ENCODE measurements at regions not wholly inside any gene's neighbourhood (a gene's known extent, or its start where the extent isn't known, plus 50 kb on each side); places are given as distances from the start of the nearest gene placed in this dataset.

DNA sequence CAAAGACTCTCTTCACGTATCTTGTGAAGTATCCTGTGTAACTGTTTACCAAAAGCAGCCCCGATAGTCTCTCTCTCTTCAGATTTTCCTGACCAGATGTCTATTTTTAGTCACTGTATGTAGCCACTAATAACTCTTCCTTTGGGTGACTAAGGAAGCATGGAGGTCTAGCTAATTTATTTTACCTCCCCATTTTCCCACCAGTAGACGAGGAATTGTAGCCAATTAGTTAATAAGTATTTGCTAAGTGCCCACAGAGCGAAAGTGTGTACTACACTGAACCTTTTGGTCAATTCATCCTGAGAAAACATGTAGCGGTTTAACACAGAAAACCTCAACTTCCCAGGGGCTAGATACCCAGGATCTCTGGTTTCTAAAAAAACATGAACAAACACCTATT, 180.6 kb downstream of the TBX18 start:
- H3K27me3 ChIP-seq (ENCODE audit: control insufficient read depth in 4 of 4, insufficient read depth in 4 of 4, low read length in 3 of 4) = no peaks in the 10 kb centered on the region
- no peak overlapping the region for H3K9ac ChIP-seq (ENCODE audit: low read depth in 1 of 2, low read length in 2 of 2)
- no peak overlapping the region for H3K4me3 ChIP-seq (ENCODE audit: low read depth in 1 of 3, low read length in 3 of 3)
- no peaks in the 10 kb centered on the region for H3K36me3 ChIP-seq (ENCODE audit: control insufficient read depth in 4 of 4, insufficient read depth in 3 of 4, low read depth in 1 of 4, low read length in 3 of 4)
- no peaks in the 10 kb centered on the region for H3K4me1 ChIP-seq (ENCODE audit: control insufficient read depth in 4 of 4, insufficient read depth in 4 of 4, low read length in 3 of 4)
- no peak for DNase-seq (ENCODE audit: low spot score)
- no peak overlapping the region for H3K27ac ChIP-seq (ENCODE audit: low read depth in 1 of 2, low read length in 2 of 2)
- TF ChIP-seq, protein P1, sequence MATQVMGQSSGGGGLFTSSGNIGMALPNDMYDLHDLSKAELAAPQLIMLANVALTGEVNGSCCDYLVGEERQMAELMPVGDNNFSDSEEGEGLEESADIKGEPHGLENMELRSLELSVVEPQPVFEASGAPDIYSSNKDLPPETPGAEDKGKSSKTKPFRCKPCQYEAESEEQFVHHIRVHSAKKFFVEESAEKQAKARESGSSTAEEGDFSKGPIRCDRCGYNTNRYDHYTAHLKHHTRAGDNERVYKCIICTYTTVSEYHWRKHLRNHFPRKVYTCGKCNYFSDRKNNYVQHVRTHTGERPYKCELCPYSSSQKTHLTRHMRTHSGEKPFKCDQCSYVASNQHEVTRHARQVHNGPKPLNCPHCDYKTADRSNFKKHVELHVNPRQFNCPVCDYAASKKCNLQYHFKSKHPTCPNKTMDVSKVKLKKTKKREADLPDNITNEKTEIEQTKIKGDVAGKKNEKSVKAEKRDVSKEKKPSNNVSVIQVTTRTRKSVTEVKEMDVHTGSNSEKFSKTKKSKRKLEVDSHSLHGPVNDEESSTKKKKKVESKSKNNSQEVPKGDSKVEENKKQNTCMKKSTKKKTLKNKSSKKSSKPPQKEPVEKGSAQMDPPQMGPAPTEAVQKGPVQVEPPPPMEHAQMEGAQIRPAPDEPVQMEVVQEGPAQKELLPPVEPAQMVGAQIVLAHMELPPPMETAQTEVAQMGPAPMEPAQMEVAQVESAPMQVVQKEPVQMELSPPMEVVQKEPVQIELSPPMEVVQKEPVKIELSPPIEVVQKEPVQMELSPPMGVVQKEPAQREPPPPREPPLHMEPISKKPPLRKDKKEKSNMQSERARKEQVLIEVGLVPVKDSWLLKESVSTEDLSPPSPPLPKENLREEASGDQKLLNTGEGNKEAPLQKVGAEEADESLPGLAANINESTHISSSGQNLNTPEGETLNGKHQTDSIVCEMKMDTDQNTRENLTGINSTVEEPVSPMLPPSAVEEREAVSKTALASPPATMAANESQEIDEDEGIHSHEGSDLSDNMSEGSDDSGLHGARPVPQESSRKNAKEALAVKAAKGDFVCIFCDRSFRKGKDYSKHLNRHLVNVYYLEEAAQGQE (IDR thresholded peaks at IDR 0.05) = no peak
- TF ChIP-seq FOXA1 (IDR thresholded peaks at IDR 0.05) = no peak
- H3K9me3 ChIP-seq (ENCODE audit: control insufficient read depth in 4 of 4, low read length in 3 of 4) = peaks cover 0 to 2% (median 0%) of the 10 kb centered on the region in 4 donors
- WGBS = 54% methylated on average over 5 of the region's 5 CpGs

DNA sequence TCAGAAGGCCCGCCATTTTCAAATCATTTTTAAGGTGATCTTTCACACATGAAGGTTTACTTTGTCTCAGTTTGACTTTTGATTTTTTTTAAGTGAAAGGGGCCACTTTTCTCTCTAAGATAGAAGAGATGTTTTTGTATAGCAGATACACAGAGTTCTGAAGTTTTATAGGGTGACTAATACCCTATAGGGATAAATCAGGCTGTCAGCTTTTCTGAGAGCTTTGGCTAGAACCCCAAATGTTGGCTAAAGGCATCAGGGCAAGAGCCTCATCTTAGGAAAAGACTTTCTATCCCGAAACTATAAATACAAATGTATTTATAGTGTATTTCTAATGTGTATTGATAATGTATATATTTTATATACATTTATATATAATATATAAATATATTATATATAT, 181.4 kb downstream of the TBX18 start:
- TF ChIP-seq FOXA2 (IDR thresholded peaks at IDR 0.05) = no peak
- TF ChIP-seq RAD21 (IDR thresholded peaks at IDR 0.05) = no peak
- no peak for TF ChIP-seq JUND (IDR thresholded peaks at IDR 0.05)
- TF ChIP-seq, protein P2, sequence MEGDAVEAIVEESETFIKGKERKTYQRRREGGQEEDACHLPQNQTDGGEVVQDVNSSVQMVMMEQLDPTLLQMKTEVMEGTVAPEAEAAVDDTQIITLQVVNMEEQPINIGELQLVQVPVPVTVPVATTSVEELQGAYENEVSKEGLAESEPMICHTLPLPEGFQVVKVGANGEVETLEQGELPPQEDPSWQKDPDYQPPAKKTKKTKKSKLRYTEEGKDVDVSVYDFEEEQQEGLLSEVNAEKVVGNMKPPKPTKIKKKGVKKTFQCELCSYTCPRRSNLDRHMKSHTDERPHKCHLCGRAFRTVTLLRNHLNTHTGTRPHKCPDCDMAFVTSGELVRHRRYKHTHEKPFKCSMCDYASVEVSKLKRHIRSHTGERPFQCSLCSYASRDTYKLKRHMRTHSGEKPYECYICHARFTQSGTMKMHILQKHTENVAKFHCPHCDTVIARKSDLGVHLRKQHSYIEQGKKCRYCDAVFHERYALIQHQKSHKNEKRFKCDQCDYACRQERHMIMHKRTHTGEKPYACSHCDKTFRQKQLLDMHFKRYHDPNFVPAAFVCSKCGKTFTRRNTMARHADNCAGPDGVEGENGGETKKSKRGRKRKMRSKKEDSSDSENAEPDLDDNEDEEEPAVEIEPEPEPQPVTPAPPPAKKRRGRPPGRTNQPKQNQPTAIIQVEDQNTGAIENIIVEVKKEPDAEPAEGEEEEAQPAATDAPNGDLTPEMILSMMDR (IDR thresholded peaks at IDR 0.05; ENCODE audit: low read depth, low read length, missing input control) = no peak
- TF ChIP-seq, protein P3, sequence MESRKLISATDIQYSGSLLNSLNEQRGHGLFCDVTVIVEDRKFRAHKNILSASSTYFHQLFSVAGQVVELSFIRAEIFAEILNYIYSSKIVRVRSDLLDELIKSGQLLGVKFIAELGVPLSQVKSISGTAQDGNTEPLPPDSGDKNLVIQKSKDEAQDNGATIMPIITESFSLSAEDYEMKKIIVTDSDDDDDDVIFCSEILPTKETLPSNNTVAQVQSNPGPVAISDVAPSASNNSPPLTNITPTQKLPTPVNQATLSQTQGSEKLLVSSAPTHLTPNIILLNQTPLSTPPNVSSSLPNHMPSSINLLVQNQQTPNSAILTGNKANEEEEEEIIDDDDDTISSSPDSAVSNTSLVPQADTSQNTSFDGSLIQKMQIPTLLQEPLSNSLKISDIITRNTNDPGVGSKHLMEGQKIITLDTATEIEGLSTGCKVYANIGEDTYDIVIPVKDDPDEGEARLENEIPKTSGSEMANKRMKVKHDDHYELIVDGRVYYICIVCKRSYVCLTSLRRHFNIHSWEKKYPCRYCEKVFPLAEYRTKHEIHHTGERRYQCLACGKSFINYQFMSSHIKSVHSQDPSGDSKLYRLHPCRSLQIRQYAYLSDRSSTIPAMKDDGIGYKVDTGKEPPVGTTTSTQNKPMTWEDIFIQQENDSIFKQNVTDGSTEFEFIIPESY (IDR thresholded peaks at IDR 0.05) = no peak
- no peak for TF ChIP-seq FOXA1 (IDR thresholded peaks at IDR 0.05)
- no peak for TF ChIP-seq SP1 (IDR thresholded peaks at IDR 0.05)
- TF ChIP-seq, protein P4, sequence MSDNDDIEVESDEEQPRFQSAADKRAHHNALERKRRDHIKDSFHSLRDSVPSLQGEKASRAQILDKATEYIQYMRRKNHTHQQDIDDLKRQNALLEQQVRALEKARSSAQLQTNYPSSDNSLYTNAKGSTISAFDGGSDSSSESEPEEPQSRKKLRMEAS (IDR thresholded peaks at IDR 0.05) = no peak
- no peak for TF ChIP-seq NR2F2 (IDR thresholded peaks at IDR 0.05)
- TF ChIP-seq TAF1 (conservative IDR thresholded peaks at IDR 0.05) = no peak
- no peak for TF ChIP-seq GABPA (IDR thresholded peaks at IDR 0.05 in 1 of 2, conservative IDR thresholded peaks at IDR 0.05 in 1 of 2)
- TF ChIP-seq, protein P1 (IDR thresholded peaks at IDR 0.05) = no peak
- no peak for TF ChIP-seq HNF4A (conservative IDR thresholded peaks at IDR 0.05)
- TF ChIP-seq, protein P5, sequence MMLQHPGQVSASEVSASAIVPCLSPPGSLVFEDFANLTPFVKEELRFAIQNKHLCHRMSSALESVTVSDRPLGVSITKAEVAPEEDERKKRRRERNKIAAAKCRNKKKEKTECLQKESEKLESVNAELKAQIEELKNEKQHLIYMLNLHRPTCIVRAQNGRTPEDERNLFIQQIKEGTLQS (IDR thresholded peaks at IDR 0.05) = no peak
- Histone ChIP-seq H3K4me1 (ENCODE audit: control insufficient read depth in 4 of 4, insufficient read depth in 4 of 4, low read length in 3 of 4) (no peaks in the 10 kb centered on the region), H3K27ac (ENCODE audit: low read depth in 1 of 2, low read length in 2 of 2) (no peak overlapping the region), H3K4me3 (ENCODE audit: low read depth in 1 of 3, low read length in 3 of 3) (no peak overlapping the region), H3K9ac (ENCODE audit: low read depth in 1 of 2, low read length in 2 of 2) (no peak overlapping the region), H3K9me3 (ENCODE audit: control insufficient read depth in 4 of 4, low read length in 3 of 4) (peaks cover 0 to 2% (median 0%) of the 10 kb centered on the region in 4 donors), H3K27me3 (ENCODE audit: control insufficient read depth in 4 of 4, insufficient read depth in 4 of 4, low read length in 3 of 4) (no peaks in the 10 kb centered on the region), H3K36me3 (ENCODE audit: control insufficient read depth in 4 of 4, insufficient read depth in 3 of 4, low read depth in 1 of 4, low read length in 3 of 4) (no peaks in the 10 kb centered on the region)
- WGBS = 79% methylated on average over 2 of the region's 2 CpGs
- no peak for DNase-seq (ENCODE audit: low spot score)

All from liver (tissue), 8 donors.